Muscle of leg (tissue), 3 donors: ENCODE measurements at regions not wholly inside any gene's neighbourhood (a gene's known extent, or its start where the extent isn't known, plus 50 kb on each side); places are given as distances from the start of the nearest gene placed in this dataset.

Experiments used
- DNase-seq: peaks from one replicate; pipeline ENCODE4 v3.0.0; 2013
- H3K27ac ChIP-seq: one replicate; pipeline ENCODE4 v1.5.1; 2013; ENCODE audit warnings: mild to moderate bottlenecking, low read length, control low read depth
- H3K27me3 ChIP-seq: one replicate; pipeline ENCODE4 v1.6.1; 2013; ENCODE audit warnings: low read length; ENCODE audit not compliant: control insufficient read depth, insufficient read depth
- H3K36me3 ChIP-seq: one replicate; pipeline ENCODE4 v1.6.1; 2013; ENCODE audit warnings: low read length; ENCODE audit not compliant: control insufficient read depth, insufficient read depth
- H3K4me1 ChIP-seq: one replicate; pipeline ENCODE4 v1.6.1; 2013; ENCODE audit warnings: low read length; ENCODE audit not compliant: control insufficient read depth, insufficient read depth
- H3K4me3 ChIP-seq: one replicate; pipeline ENCODE4 v1.5.1; 2013; ENCODE audit warnings: low read length, control low read depth
- H3K9me3 ChIP-seq: replicated peaks from 2 replicates; pipeline ENCODE4 v1.6.1; 2013; ENCODE audit warnings: low read depth, low read length; ENCODE audit not compliant: control insufficient read depth
- WGBS: methylation state at CpG from one replicate; pipeline ENCODE4 v1.1.5; 2013; ENCODE audit warnings: missing lambda C conversion rate; ENCODE audit not compliant: insufficient coverage; 5-methylcytosine and 5-hydroxymethylcytosine counted together

- H3K4me3 ChIP-seq, result no peak overlapping the region
- H3K36me3 ChIP-seq, result no peaks in the 10 kb centered on the region
- no peak overlapping the region for H3K27ac ChIP-seq
- no peak for DNase-seq
- H3K4me1 ChIP-seq, result peaks cover 7% of the 10 kb centered on the region
- H3K27me3 ChIP-seq, result no peaks in the 10 kb centered on the region
- H3K9me3 ChIP-seq, result no peaks in the 10 kb centered on the region
- WGBS, result no CpG with 5 or more reads among the region's 1 CpG
Observed at GRCh38 chr18:24923138-24923537, 428.8 kb downstream of the ZNF521 start.

DNA sequence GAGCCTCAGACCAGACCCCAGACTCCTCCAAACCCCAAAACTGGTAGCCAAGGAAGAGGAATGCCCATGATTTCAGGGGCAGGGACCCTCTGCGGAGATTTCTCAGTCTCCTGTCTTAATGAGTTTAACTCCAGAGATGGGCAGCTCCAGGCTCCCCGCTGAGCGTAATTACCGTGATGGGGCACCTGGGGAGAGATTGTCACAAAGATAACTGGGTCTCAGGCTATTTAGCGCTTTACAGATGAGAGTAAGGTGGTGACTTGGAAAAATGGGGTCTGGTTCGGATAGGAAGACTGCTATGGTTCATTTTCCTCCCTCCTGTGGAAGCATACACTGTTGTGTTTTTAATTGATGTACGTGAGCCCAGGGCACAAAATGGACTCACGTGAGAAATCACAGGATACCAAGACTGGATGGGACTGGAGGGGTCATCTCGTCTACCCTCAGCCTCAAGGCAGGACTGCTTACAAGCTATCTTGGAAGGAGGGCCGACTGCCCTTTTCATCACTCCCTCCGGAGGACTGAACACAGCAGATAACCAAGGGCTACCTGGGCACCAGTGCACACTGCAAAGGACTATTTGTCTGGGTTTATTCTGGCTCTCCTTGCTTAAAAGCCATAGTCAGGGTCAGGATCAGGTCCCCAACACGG lies 427.8 kb downstream of the ZNF521 start:
- H3K4me3 ChIP-seq, result no peak overlapping the region
- no peak for DNase-seq
- no peak overlapping the region for H3K27ac ChIP-seq
- WGBS, result 79% methylated on average over 8 of the region's 12 CpGs
- peaks cover 16% of the 10 kb centered on the region for H3K4me1 ChIP-seq
- no peaks in the 10 kb centered on the region for H3K27me3 ChIP-seq
- H3K36me3 ChIP-seq, result no peaks in the 10 kb centered on the region
- no peaks in the 10 kb centered on the region for H3K9me3 ChIP-seq

GRCh38 chr18:24926649-24927048 lies 425.3 kb downstream of the ZNF521 start:
- Histone ChIP-seq H3K27me3 (no peaks in the 10 kb centered on the region), H3K27ac (no peak overlapping the region), H3K9me3 (no peaks in the 10 kb centered on the region), H3K4me1 (peaks cover 16% of the 10 kb centered on the region), H3K36me3 (no peaks in the 10 kb centered on the region), H3K4me3 (no peak overlapping the region)
- no CpG with 5 or more reads among the region's 1 CpG for WGBS
- DNase-seq, result no peak

DNA sequence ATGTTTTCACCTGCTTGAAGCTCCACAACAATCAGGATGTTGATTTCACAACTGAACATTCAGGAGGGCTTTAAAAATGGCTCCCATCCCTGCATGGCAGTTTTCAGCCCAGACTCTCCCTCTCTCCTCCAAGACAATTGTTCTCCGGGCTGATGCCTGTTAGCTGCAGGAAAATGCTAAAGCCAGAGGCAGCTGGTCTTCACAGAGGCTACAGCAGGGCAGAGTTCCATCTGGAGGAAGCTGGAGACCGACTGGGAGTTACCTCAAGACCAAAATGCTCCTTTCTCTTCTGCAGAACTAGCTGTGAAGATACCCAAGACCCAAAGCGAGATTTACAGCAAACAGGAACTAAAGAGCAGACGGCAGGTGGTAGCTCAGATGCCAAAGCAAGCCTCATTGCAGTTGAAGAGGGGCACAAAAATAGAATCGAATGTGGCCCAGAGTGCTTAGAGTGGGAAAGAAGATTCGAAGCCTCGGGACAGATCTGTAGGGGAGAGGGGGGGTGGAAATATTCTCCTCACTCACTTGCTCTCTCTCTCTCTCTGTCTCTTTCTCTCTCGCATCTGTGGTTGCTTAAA lies 423.6 kb downstream of the ZNF521 start:
- Histone ChIP-seq H3K4me1 (peaks cover 16% of the 10 kb centered on the region), H3K36me3 (peaks cover 6% of the 10 kb centered on the region), H3K4me3 (no peak overlapping the region), H3K27me3 (no peaks in the 10 kb centered on the region), H3K9me3 (no peaks in the 10 kb centered on the region), H3K27ac (peak overlapping the region; percentile 47)
- peak; percentile 40 for DNase-seq
- 35% methylated on average over 2 of the region's 8 CpGs for WGBS

- peaks cover 6% of the 10 kb centered on the region for H3K36me3 ChIP-seq
- no peaks in the 10 kb centered on the region for H3K9me3 ChIP-seq
- 71% methylated on average over 2 of the region's 2 CpGs for WGBS
- H3K27me3 ChIP-seq, result no peaks in the 10 kb centered on the region
- DNase-seq, result no peak
- no peak overlapping the region for H3K27ac ChIP-seq
- H3K4me3 ChIP-seq, result no peak overlapping the region
- peaks cover 16% of the 10 kb centered on the region for H3K4me1 ChIP-seq
Observed at GRCh38 chr18:24930478-24930877, 421.5 kb downstream of the ZNF521 start.

DNA sequence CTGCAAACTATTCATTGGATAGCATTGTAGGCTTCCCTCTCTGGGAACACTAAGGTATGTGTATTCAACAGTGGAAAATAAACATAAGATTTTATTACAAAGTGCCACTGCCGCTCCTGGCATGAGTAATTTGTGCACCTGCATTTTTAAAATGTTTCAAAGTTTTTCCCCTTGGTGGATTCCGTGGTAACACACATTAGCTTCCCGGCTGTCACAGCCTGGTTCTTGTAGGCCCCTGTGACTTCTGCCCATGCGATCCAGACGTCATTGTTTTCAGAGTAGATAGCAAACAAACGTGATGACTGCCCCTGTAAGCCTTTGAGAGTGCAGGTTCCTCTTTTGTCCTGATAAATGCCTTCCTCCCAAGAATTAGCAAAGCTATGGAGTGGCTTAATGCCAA lies 421.0 kb downstream of the ZNF521 start:
- 55% methylated on average over 5 of the region's 6 CpGs for WGBS
- Histone ChIP-seq H3K4me3 (no peak overlapping the region), H3K9me3 (no peaks in the 10 kb centered on the region), H3K27ac (no peak overlapping the region), H3K4me1 (peaks cover 18% of the 10 kb centered on the region), H3K27me3 (no peaks in the 10 kb centered on the region), H3K36me3 (peaks cover 6% of the 10 kb centered on the region)
- DNase-seq, result no peak

GRCh38 chr18:24933345-24933744 lies 418.6 kb downstream of the ZNF521 start:
- H3K9me3 ChIP-seq, result no peaks in the 10 kb centered on the region
- H3K4me3 ChIP-seq, result no peak overlapping the region
- peaks cover 10% of the 10 kb centered on the region for H3K4me1 ChIP-seq
- peaks cover 6% of the 10 kb centered on the region for H3K36me3 ChIP-seq
- no peak overlapping the region for H3K27ac ChIP-seq
- H3K27me3 ChIP-seq, result no peaks in the 10 kb centered on the region
- no peak for DNase-seq
- no CpG with 5 or more reads among the region's 3 CpGs for WGBS

GRCh38 chr18:24934258-24934932 lies 417.6 kb downstream of the ZNF521 start:
- Histone ChIP-seq H3K36me3 (peaks cover 6% of the 10 kb centered on the region), H3K4me3 (no peak overlapping the region), H3K9me3 (no peaks in the 10 kb centered on the region), H3K4me1 (peaks cover 3% of the 10 kb centered on the region), H3K27ac (no peak overlapping the region), H3K27me3 (no peaks in the 10 kb centered on the region)
- no CpG with 5 or more reads among the region's 7 CpGs for WGBS
- DNase-seq, result no peak

GRCh38 chr18:24935008-24935407 lies 417.0 kb downstream of the ZNF521 start:
- Histone ChIP-seq H3K27me3 (no peaks in the 10 kb centered on the region), H3K4me1 (peaks cover 3% of the 10 kb centered on the region), H3K27ac (no peak overlapping the region), H3K36me3 (peaks cover 6% of the 10 kb centered on the region), H3K9me3 (no peaks in the 10 kb centered on the region), H3K4me3 (no peak overlapping the region)
- no peak for DNase-seq
- 83% methylated on average over 2 of the region's 4 CpGs for WGBS

DNA sequence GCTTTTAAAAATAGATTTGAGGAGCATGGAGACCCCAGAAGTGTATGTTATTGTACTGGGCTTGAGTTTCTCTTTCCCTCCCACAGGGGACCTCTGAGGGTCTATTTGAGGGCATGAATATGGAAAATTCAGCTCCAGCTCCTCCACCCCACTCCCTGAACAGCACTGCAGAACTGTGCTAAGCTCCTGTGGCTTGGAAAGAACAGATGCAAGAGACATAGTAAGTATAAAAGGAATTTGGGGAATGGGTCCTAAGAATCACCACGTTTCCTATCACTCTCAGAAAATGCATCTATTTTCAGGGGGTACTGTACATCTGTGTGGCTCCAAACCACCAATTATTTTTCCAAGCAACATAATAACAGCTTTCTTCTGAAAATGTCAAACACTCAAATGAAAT lies 416.1 kb downstream of the ZNF521 start:
- Histone ChIP-seq H3K4me3 (no peak overlapping the region), H3K4me1 (peaks cover 3% of the 10 kb centered on the region), H3K27me3 (no peaks in the 10 kb centered on the region), H3K36me3 (peaks cover 6% of the 10 kb centered on the region), H3K27ac (no peak overlapping the region), H3K9me3 (no peaks in the 10 kb centered on the region)
- no peak for DNase-seq
- no CpG with 5 or more reads among the region's 1 CpG for WGBS
